LNCaP clone FGC (cell line): ENCODE measurements at regions not wholly inside any gene's neighbourhood (a gene's known extent, or its start where the extent isn't known, plus 50 kb on each side); places are given as distances from the start of the nearest gene placed in this dataset.

ENCODE experiments used
- DNase-seq: peaks from one replicate; pipeline ENCODE4 v3.0.0-alpha.2; 2011; ENCODE audit warnings: low read depth
- H3K4me3 ChIP-seq: 2 replicates; pipeline ENCODE4 v1.5.1; 2011; ENCODE audit warnings: mild to moderate bottlenecking, low read depth, low read length, control low read depth
- TF ChIP-seq, protein P1 (sequence below): IDR thresholded peaks from 2 replicates; pipeline ENCODE4 v1.5.1; 2012; ENCODE audit warnings: mild to moderate bottlenecking; ENCODE audit not compliant: control insufficient read depth, insufficient read depth; ENCODE audit errors: extremely low read depth

DNA sequence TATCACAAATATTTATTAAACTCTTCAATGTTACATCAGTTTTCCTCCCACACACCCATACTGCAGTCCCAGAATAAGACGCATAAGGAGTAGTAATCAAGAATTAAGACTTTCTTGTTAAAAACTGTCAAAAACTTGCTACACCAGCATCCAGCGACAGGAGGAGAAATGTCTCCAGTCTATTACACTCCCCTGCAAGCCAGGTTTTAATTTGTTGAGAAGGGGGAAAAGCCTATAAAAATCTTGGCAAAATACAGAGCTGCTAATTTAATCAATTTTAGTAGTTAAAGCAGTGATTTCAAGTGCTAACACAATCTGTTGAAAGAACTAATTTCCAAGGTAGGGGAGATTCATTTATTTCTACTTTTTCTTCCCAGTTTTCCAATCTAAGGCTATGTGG lies 102.0 kb upstream of the MED13 start:
- H3K4me3 ChIP-seq = no peak overlapping the region
- TF ChIP-seq, protein P1, sequence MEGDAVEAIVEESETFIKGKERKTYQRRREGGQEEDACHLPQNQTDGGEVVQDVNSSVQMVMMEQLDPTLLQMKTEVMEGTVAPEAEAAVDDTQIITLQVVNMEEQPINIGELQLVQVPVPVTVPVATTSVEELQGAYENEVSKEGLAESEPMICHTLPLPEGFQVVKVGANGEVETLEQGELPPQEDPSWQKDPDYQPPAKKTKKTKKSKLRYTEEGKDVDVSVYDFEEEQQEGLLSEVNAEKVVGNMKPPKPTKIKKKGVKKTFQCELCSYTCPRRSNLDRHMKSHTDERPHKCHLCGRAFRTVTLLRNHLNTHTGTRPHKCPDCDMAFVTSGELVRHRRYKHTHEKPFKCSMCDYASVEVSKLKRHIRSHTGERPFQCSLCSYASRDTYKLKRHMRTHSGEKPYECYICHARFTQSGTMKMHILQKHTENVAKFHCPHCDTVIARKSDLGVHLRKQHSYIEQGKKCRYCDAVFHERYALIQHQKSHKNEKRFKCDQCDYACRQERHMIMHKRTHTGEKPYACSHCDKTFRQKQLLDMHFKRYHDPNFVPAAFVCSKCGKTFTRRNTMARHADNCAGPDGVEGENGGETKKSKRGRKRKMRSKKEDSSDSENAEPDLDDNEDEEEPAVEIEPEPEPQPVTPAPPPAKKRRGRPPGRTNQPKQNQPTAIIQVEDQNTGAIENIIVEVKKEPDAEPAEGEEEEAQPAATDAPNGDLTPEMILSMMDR = no peak
- no peak for DNase-seq

DNA sequence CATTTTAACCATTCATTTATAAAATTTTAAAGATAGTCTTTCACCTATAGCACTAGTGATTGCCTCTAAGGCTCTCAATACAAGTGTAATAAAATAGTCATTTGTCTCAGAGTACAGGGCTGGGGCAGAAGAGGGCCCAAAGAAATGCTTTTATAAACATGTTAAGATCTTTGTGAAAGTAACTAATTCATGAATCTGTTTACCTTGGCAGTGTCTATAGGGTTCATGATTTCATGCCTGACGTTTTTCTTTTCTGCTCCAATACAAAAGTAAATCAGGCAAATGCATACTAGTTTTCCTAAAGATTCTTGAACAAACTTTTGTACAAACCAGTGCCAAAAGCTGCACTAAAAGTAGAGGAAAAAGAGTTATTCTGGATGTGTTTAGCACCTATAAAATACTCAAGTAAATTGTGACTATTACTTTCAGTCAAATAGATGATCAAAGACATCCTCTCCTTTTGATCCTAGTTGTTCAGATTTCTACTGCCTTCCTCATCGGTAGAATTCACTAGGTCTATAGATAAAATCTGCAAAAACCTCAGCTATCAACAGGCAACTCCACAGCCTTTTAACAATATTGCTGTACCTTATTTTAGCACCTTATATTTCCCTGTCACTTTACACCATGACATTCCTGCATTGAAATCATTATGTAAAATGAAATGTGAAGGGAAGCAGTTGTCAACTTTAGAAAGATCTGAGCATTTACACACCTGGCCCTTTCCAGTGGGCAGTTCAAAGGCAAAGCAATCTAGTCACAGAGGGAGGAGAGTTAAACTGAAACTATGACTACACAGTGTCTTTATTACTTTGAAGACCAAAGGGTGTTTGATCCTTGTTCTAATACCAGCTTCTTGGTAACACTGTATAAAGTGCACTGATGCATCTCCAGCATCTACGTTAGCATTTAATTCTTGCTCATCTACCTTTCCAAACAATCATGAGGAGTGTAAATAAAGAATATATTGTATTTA lies 100.0 kb upstream of the MED13 start:
- H3K4me3 ChIP-seq = no peak overlapping the region
- TF ChIP-seq, protein P1 = no peak
- DNase-seq = no peak

DNA sequence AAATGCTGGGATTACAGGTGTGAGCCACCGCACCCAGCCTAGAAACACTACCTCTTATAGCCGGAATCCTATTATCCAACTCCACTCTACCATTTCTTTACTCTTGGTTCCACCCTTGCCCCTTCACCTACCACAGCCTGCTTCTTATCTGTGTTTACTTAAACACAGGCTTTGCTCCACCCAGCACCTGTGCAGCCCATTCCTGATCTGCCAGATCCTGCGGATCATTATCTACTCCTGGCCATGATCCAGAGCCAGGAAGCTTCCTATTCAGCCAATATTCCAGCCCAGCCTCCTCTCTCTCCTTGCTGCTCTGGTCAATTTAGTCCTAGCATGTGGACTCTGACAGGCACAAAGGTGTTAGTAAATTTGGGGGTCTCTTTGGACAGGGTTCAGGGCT lies 98.8 kb upstream of the MED13 start:
- peak; percentile 92 for DNase-seq
- H3K4me3 ChIP-seq = no peak overlapping the region
- TF ChIP-seq, protein P1 = no peak

DNA sequence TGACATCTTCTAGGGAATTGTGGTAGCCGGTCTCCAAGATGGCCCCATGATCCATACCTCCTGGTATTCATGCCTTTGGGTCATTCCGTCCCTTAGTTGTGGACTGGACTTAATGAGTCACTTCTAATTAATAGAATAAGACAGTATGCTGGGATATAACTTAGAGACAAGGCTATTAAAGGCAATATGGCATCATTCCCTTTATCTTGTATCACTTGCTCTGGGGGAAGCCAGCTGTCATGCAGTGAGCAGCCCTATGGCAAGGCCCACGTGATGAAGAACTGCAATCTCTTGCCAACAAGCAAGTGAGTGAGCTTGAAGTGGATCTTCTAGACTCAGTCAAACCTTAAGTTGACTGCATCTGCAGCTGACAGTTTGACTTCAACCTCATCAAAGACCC lies 97.8 kb upstream of the MED13 start:
- TF ChIP-seq, protein P1 = no peak
- no peak for DNase-seq
- H3K4me3 ChIP-seq = no peak overlapping the region

DNA sequence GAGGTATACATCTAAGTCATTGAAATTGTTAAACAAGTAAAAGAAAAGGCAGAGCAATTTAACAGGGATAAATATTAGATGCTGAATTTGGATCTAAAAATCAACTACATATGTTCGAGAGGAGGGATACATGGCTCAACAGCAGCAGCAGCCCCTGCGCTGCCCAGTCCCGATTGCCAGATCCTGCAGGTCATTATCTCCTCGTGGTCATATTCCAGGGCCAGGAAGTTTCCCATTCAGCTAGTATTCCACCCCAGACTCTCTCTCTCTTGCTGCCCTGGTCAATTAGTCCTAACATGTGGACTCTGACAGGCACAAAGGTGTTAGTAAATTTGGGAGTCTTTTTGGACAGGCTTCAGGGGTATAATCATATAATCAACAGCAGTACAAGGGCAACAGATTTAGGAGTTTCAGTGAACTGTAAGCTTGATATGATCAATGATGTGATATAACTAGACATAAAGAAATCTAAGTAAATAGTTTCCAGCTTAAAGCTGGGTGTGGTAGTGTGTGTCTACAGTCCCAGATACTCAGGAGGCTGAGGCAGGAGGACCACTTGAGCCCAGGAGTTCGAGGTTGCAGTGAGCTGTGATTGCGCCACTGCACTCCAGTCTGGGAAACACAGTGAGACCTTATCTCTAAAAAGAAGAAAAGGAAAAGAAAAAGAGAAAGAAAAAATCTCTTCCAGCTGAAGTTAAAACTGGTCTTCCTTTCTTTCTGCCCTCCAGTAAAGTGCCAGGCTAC lies 96.5 kb upstream of the MED13 start:
- no peak overlapping the region for H3K4me3 ChIP-seq
- TF ChIP-seq, protein P1 = no peak
- DNase-seq = no peak

DNA sequence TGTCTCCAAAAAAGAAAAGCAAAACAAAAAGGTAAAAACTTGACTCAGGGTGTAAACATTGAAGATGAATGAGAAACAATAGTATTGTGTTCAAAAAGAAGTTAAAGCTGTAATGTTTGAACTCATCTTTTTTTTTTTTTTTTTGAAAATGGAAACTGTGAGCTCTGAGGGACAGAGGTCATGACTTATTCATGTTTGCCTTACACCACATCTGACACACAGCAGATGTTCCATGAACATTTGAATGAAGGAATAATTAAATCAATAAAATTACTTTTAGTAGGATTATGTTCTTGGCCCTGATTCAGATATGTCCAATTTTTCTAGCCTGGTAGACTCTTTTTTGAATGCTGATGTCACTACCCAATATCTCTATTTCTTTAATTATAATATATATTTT lies 95.7 kb upstream of the MED13 start:
- TF ChIP-seq, protein P1 = no peak
- DNase-seq = no peak
- no peak overlapping the region for H3K4me3 ChIP-seq
